NB4 (cell line): ENCODE measurements at regions not wholly inside any gene's neighbourhood (a gene's known extent, or its start where the extent isn't known, plus 50 kb on each side); places are given as distances from the start of the nearest gene placed in this dataset.
"Not testable (repeated sequence)": the region's sequence is repeated elsewhere in the genome, so short reads cannot be mapped to it uniquely, and the experiment has no call there.

Experiments used
- CTCF ChIP-seq: IDR thresholded peaks from one replicate; pipeline ENCODE4 v1.5.1; 2012; ENCODE audit warnings: low read depth, low read length
- MAX ChIP-seq: IDR thresholded peaks from 2 replicates; pipeline ENCODE4 v1.6.1; 2011; ENCODE audit warnings: low read depth, low read length
- MYC ChIP-seq: IDR thresholded peaks from 2 replicates; pipeline ENCODE4 v1.6.1; 2011; ENCODE audit warnings: low read depth, low read length
- POLR2A ChIP-seq: IDR thresholded peaks from 2 replicates; pipeline ENCODE4 v1.6.1; 2011; ENCODE audit warnings: mild to moderate bottlenecking; ENCODE audit not compliant: insufficient read length; ENCODE audit errors: extremely low read depth

- not testable (repeated sequence) for TF ChIP-seq MYC, CTCF, POLR2A, MAX
Observed at GRCh38 chr4:186805917-186806316, 82.3 kb upstream of the FAT1 start.
